ENCODE measurements at regions not wholly inside any gene's neighbourhood (a gene's known extent, or its start where the extent isn't known, plus 50 kb on each side); places are given as distances from the start of the nearest gene placed in this dataset.

- TF ChIP-seq CTCF (IDR thresholded peaks at IDR 0.05), result no peak
- no peak for TF ChIP-seq POLR2A (IDR thresholded peaks at IDR 0.05)
These were observed 92.6 kb upstream of the ALDH1A3 start for GRCh38 chr15:100786901-100787566.
